Motor neuron (in vitro differentiated cells): ENCODE measurements at regions not wholly inside any gene's neighbourhood (a gene's known extent, or its start where the extent isn't known, plus 50 kb on each side); places are given as distances from the start of the nearest gene placed in this dataset.
A peak's percentile ranks its signal among the peaks of the same experiment; 100 is the strongest.
"Not testable (repeated sequence)": the region's sequence is repeated elsewhere in the genome, so short reads cannot be mapped to it uniquely, and the experiment has no call there.

ENCODE experiments used
- ATAC-seq, 8 experiments: fragments of 200-7000 bp; cut with Tn5 transposase; replicated peaks in 6 of 8; 2 replicates each; pipeline ENCODE4 v1.8.0; 2021; ENCODE audit warnings: mild to moderate bottlenecking in 8 of 8, moderate library complexity in 8 of 8
- H3K27ac ChIP-seq, 2 donors: fragments of 250-450 bp; sonication (Bioruptor Pico); 2 replicates each; pipeline ENCODE4 v1.9.0; 2021; ENCODE audit warnings: antibody characterized with exemption in 2 of 2, mild to moderate bottlenecking in 2 of 2, moderate library complexity in 1 of 2
- H3K4me1 ChIP-seq, 2 donors: fragments of 250-450 bp; sonication (Bioruptor Pico); replicated peaks in 1 of 2; 2 replicates each; pipeline ENCODE4 v1.6.1; 2021; ENCODE audit warnings: antibody characterized with exemption in 2 of 2, mild to moderate bottlenecking in 2 of 2, moderate library complexity in 1 of 2
- H3K4me3 ChIP-seq, 5 donors: fragments of 250-450 bp; sonication (Bioruptor Pico); 2 replicates each; pipeline ENCODE4 v1.9.0; 2021; ENCODE audit warnings: antibody characterized with exemption in 5 of 5, mild to moderate bottlenecking in 5 of 5, moderate library complexity in 4 of 5
- WGBS, 10 experiments: fragments of 450-650 bp; shearing (Covaris generic); methylation state at CpG; one replicate each; pipeline ENCODE4 v1.0.0; 2022; 5-methylcytosine and 5-hydroxymethylcytosine counted together
- in situ Hi-C, 9 experiments: fragments of 400-800 bp; cut with MboI; loops; one replicate each; pipeline ENCODE4 v1.15.0; 2021; ENCODE audit warnings: low sequenced_read_pairs in 9 of 9, low pct_unique_long_range_greater_than_20kb in 2 of 9; ENCODE audit not compliant: unreplicated experiment in 9 of 9

GRCh38 chr3:99323940-99324339 lies 314.5 kb upstream of the COL8A1 start:
- Histone ChIP-seq H3K4me1 (no peaks in the 10 kb centered on the region), H3K4me3 (no peak overlapping the region), H3K27ac (no peak overlapping the region)
- WGBS, 10 experiments = 80 to 100% (median 95%) methylated on average over 1 of the region's 1 CpG; no CpG with 5 or more reads in 4 of the 10 experiments
- in situ Hi-C loops = no loop called here
- ATAC-seq = no peak

GRCh38 chr3:99322551-99322950 lies 315.8 kb upstream of the COL8A1 start:
- Histone ChIP-seq H3K4me1 (no peaks in the 10 kb centered on the region), H3K4me3 (no peak overlapping the region), H3K27ac (no peak overlapping the region)
- ATAC-seq = no peak
- in situ Hi-C loops = no loop called here

GRCh38 chr3:99321261-99321660 lies 317.1 kb upstream of the COL8A1 start:
- 60 to 89% (median 78%) methylated on average over 1 of the region's 1 CpG; no CpG with 5 or more reads in 6 of the 10 experiments for WGBS, 10 experiments
- Histone ChIP-seq H3K27ac (no peak overlapping the region), H3K4me1 (no peaks in the 10 kb centered on the region), H3K4me3 (no peak overlapping the region)
- ATAC-seq = no peak
- in situ Hi-C loops = no loop called here

- Histone ChIP-seq H3K4me3 (no peak overlapping the region), H3K4me1 (no peaks in the 10 kb centered on the region), H3K27ac (no peak overlapping the region)
- 13 to 100% (median 79%) methylated on average over 2 of the region's 2 CpGs for WGBS, 10 experiments
- ATAC-seq = no peak
- in situ Hi-C loops = no loop called here
Observed at GRCh38 chr3:99319961-99320360, 318.4 kb upstream of the COL8A1 start.

- no peak overlapping the region for H3K27ac ChIP-seq
- peak in 1 of 8 experiments; percentile 70 for ATAC-seq
- WGBS, 10 experiments = 13 to 100% (median 80%) methylated on average over 1 of the region's 1 CpG; no CpG with 5 or more reads in 3 of the 10 experiments
- no peak overlapping the region for H3K4me3 ChIP-seq
- no peaks in the 10 kb centered on the region for H3K4me1 ChIP-seq
- in situ Hi-C loops = no loop called here
Observed at GRCh38 chr3:99319450-99319849, 318.9 kb upstream of the COL8A1 start.

- in situ Hi-C loops = no loop called here
- no peak overlapping the region for H3K27ac ChIP-seq
- no peaks in the 10 kb centered on the region for H3K4me1 ChIP-seq
- 28 to 83% (median 54%) methylated on average over 1 to 2 of the region's 2 CpGs; no CpG with 5 or more reads in 2 of the 10 experiments for WGBS, 10 experiments
- ATAC-seq = no peak
- no peak overlapping the region for H3K4me3 ChIP-seq
Observed at GRCh38 chr3:99317201-99317600, 321.2 kb upstream of the COL8A1 start.

- H3K27ac ChIP-seq = no peak overlapping the region
- no peak for ATAC-seq
- in situ Hi-C loops = no loop called here
- H3K4me3 ChIP-seq = no peak overlapping the region
- 25 to 100% (median 77%) methylated on average over 1 to 3 of the region's 3 CpGs; no CpG with 5 or more reads in 3 of the 10 experiments for WGBS, 10 experiments
- no peaks in the 10 kb centered on the region for H3K4me1 ChIP-seq
Observed at GRCh38 chr3:99315896-99316295, 322.5 kb upstream of the COL8A1 start.

GRCh38 chr3:99313485-99313884 lies 324.9 kb upstream of the COL8A1 start:
- no peak overlapping the region for H3K27ac ChIP-seq
- ATAC-seq = peak in 1 of 8 experiments; percentile 86
- no peak overlapping the region for H3K4me3 ChIP-seq
- H3K4me1 ChIP-seq = no peaks in the 10 kb centered on the region
- in situ Hi-C loops = no loop called here

GRCh38 chr3:99298661-99299060 lies 339.7 kb upstream of the COL8A1 start:
- in situ Hi-C loops = no loop called here
- 0 to 100% (median 100%) methylated on average over 1 of the region's 1 CpG; no CpG with 5 or more reads in 1 of the 10 experiments for WGBS, 10 experiments
- no peak overlapping the region for H3K4me3 ChIP-seq
- H3K27ac ChIP-seq = no peak overlapping the region
- ATAC-seq = no peak
- peaks cover 5 to 6% of the 10 kb centered on the region in 2 donors for H3K4me1 ChIP-seq

- Histone ChIP-seq H3K4me3 (no peak overlapping the region), H3K27ac (no peak overlapping the region), H3K4me1 (peaks cover 5 to 6% of the 10 kb centered on the region in 2 donors)
- 60 to 100% (median 92%) methylated on average over 1 of the region's 1 CpG; no CpG with 5 or more reads in 2 of the 10 experiments for WGBS, 10 experiments
- in situ Hi-C loops = no loop called here
- ATAC-seq = no peak
Observed at GRCh38 chr3:99295836-99296235, 342.6 kb upstream of the COL8A1 start.

- H3K27ac ChIP-seq, H3K4me3 ChIP-seq, H3K4me1 ChIP-seq, in situ Hi-C loops: not testable (repeated sequence)
- peak in 5 of 8 experiments; percentile 36 to 56 (median 45) for ATAC-seq
- WGBS, 10 experiments = 0 to 44% (median 0%) methylated on average over 1 of the region's 8 CpGs; no CpG with 5 or more reads in 5 of the 10 experiments
Observed at GRCh38 chr3:99294092-99294491, 344.3 kb upstream of the COL8A1 start.

- Histone ChIP-seq H3K4me1 (no peaks in the 10 kb centered on the region), H3K4me3 (no peak overlapping the region), H3K27ac (no peak overlapping the region)
- no peak for ATAC-seq
- in situ Hi-C loops = no loop called here
- 0 to 80% (median 50%) methylated on average over 1 to 2 of the region's 2 CpGs; no CpG with 5 or more reads in 1 of the 10 experiments for WGBS, 10 experiments
Observed at GRCh38 chr3:99287876-99288275, 350.5 kb upstream of the COL8A1 start.

- no peak for ATAC-seq
- no peak overlapping the region for H3K27ac ChIP-seq
- no peaks in the 10 kb centered on the region for H3K4me1 ChIP-seq
- in situ Hi-C loops = no loop called here
- H3K4me3 ChIP-seq = no peak overlapping the region
Observed at GRCh38 chr3:99286266-99286845, 352.0 kb upstream of the COL8A1 start.

- 15 to 100% (median 87%) methylated on average over 1 to 9 of the region's 9 CpGs; no CpG with 5 or more reads in 1 of the 10 experiments for WGBS, 10 experiments
- H3K4me3 ChIP-seq = no peak overlapping the region
- in situ Hi-C loops = no loop called here
- H3K4me1 ChIP-seq = no peaks in the 10 kb centered on the region
- no peak overlapping the region for H3K27ac ChIP-seq
- peak in 2 of 8 experiments; percentile 70 to 71 for ATAC-seq
Observed at GRCh38 chr3:99269606-99270351, 368.3 kb upstream of the DCBLD2 start.
